ENCODE measurements at regions not wholly inside any gene's neighbourhood (a gene's known extent, or its start where the extent isn't known, plus 50 kb on each side); places are given as distances from the start of the nearest gene placed in this dataset.

DNA sequence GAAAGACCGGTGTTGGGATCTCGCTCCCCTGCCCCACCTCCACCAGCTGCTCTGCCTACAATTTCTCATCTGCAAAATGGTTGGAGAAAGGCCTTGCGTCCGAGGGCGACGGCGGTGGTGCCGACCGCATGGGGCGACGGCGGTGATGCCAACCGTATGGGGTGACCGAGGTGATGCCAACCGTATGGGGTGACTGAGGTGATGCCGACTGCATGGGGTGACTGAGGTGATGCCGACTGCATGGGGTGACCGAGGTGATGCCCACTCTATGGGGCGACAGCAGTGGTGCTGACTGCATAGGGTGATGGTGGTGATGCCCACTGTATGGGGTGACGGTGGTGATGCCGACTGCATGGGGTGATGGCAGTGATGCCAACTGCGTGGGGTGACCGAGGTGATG lies 171.0 kb downstream of the OLFM1 start:
- Histone ChIP-seq H3K4me3 (ENCODE audit: low read length) (no peak overlapping the region), H3K27me3 (ENCODE audit: insufficient read depth, low read depth, low read length) (no peaks in the 10 kb centered on the region), H3K9ac (ENCODE audit: low read length) (no peak overlapping the region), H3K27ac (ENCODE audit: low read length) (no peak overlapping the region), H3K9me2 (ENCODE audit: insufficient read depth, low read length) (no peaks in the 10 kb centered on the region), H4K20me1 (ENCODE audit: insufficient read depth) (no peaks in the 10 kb centered on the region), H3K36me3 (ENCODE audit: insufficient read depth, low read length) (no peaks in the 10 kb centered on the region), H3K79me2 (replicated peaks; ENCODE audit: insufficient read depth, low read length) (no peaks in the 10 kb centered on the region), H3K9me3 (ENCODE audit: low read length) (no peaks in the 10 kb centered on the region), H2AFZ (ENCODE audit: low read depth, low read length) (no peak overlapping the region), H3K4me2 (ENCODE audit: low read length) (no peak overlapping the region), H3F3A (ENCODE audit: insufficient read depth, low read length, poor library complexity, severe bottlenecking) (no peaks in the 10 kb centered on the region)
- no peak for TF ChIP-seq MXI1 (conservative IDR thresholded peaks at IDR 0.05; ENCODE audit: poor library complexity, severe bottlenecking)
- no peak for TF ChIP-seq EP300 (conservative IDR thresholded peaks at IDR 0.05; ENCODE audit: poor library complexity, severe bottlenecking)
- TF ChIP-seq, protein P1, sequence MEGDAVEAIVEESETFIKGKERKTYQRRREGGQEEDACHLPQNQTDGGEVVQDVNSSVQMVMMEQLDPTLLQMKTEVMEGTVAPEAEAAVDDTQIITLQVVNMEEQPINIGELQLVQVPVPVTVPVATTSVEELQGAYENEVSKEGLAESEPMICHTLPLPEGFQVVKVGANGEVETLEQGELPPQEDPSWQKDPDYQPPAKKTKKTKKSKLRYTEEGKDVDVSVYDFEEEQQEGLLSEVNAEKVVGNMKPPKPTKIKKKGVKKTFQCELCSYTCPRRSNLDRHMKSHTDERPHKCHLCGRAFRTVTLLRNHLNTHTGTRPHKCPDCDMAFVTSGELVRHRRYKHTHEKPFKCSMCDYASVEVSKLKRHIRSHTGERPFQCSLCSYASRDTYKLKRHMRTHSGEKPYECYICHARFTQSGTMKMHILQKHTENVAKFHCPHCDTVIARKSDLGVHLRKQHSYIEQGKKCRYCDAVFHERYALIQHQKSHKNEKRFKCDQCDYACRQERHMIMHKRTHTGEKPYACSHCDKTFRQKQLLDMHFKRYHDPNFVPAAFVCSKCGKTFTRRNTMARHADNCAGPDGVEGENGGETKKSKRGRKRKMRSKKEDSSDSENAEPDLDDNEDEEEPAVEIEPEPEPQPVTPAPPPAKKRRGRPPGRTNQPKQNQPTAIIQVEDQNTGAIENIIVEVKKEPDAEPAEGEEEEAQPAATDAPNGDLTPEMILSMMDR (IDR thresholded peaks at IDR 0.05; ENCODE audit: poor library complexity, severe bottlenecking): no peak
- TF ChIP-seq POLR2AphosphoS5 (IDR thresholded peaks at IDR 0.05): no peak
- TF ChIP-seq RAD21 (conservative IDR thresholded peaks at IDR 0.05): no peak
- TF ChIP-seq EZH2 (IDR thresholded peaks at IDR 0.05; ENCODE audit: borderline replicate concordance, insufficient read depth, low read length, poor library complexity, severe bottlenecking): no peak
- TF ChIP-seq, protein P2, sequence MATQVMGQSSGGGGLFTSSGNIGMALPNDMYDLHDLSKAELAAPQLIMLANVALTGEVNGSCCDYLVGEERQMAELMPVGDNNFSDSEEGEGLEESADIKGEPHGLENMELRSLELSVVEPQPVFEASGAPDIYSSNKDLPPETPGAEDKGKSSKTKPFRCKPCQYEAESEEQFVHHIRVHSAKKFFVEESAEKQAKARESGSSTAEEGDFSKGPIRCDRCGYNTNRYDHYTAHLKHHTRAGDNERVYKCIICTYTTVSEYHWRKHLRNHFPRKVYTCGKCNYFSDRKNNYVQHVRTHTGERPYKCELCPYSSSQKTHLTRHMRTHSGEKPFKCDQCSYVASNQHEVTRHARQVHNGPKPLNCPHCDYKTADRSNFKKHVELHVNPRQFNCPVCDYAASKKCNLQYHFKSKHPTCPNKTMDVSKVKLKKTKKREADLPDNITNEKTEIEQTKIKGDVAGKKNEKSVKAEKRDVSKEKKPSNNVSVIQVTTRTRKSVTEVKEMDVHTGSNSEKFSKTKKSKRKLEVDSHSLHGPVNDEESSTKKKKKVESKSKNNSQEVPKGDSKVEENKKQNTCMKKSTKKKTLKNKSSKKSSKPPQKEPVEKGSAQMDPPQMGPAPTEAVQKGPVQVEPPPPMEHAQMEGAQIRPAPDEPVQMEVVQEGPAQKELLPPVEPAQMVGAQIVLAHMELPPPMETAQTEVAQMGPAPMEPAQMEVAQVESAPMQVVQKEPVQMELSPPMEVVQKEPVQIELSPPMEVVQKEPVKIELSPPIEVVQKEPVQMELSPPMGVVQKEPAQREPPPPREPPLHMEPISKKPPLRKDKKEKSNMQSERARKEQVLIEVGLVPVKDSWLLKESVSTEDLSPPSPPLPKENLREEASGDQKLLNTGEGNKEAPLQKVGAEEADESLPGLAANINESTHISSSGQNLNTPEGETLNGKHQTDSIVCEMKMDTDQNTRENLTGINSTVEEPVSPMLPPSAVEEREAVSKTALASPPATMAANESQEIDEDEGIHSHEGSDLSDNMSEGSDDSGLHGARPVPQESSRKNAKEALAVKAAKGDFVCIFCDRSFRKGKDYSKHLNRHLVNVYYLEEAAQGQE (IDR thresholded peaks at IDR 0.05; ENCODE audit: borderline replicate concordance): no peak
- TF ChIP-seq TAF1 (IDR thresholded peaks at IDR 0.05; ENCODE audit: low read depth): no peak
- no peak for TF ChIP-seq SMC3 (conservative IDR thresholded peaks at IDR 0.05; ENCODE audit: poor library complexity)

DNA sequence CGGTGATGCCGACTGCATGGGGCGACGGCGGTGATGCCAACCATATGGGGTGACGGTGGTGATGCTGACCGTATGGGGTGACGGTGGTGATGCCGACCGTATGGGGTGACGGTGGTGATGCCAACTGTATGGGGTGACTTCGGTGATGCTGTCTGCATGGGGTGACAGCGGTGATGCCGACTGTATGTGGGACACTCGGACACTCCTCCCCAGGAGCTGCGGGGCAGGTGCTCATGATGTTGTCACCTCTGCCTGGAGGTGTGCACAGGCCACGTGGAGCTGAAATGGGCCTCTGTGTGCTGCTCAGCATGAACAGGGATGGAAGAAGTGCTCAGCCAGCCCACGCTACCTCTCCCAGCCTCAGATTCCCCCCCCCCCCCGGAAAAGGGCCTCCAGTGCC lies 171.8 kb downstream of the OLFM1 start:
- H4K20me1 ChIP-seq (ENCODE audit: insufficient read depth): no peaks in the 10 kb centered on the region
- no peak overlapping the region for H3K4me2 ChIP-seq (ENCODE audit: low read length)
- H3K9me3 ChIP-seq (ENCODE audit: low read length): no peaks in the 10 kb centered on the region
- H3K27me3 ChIP-seq (ENCODE audit: insufficient read depth, low read depth, low read length): no peaks in the 10 kb centered on the region
- H3K36me3 ChIP-seq (ENCODE audit: insufficient read depth, low read length): no peaks in the 10 kb centered on the region
- H2AFZ ChIP-seq (ENCODE audit: low read depth, low read length): no peak overlapping the region
- no peak overlapping the region for H3K4me3 ChIP-seq (ENCODE audit: low read length)
- TF ChIP-seq EP300 (conservative IDR thresholded peaks at IDR 0.05; ENCODE audit: poor library complexity, severe bottlenecking): no peak
- no peak overlapping the region for H3K9ac ChIP-seq (ENCODE audit: low read length)
- no peaks in the 10 kb centered on the region for H3F3A ChIP-seq (ENCODE audit: insufficient read depth, low read length, poor library complexity, severe bottlenecking)
- H3K9me2 ChIP-seq (ENCODE audit: insufficient read depth, low read length): no peaks in the 10 kb centered on the region
- no peaks in the 10 kb centered on the region for H3K79me2 ChIP-seq (replicated peaks; ENCODE audit: insufficient read depth, low read length)
- no peak overlapping the region for H3K27ac ChIP-seq (ENCODE audit: low read length)
